COLO829 (cell line): ENCODE measurements at regions not wholly inside any gene's neighbourhood (a gene's known extent, or its start where the extent isn't known, plus 50 kb on each side); places are given as distances from the start of the nearest gene placed in this dataset.
"Not testable (repeated sequence)": the region's sequence is repeated elsewhere in the genome, so short reads cannot be mapped to it uniquely, and the experiment has no call there.

ENCODE experiments used
- DNase-seq: peaks from one replicate; pipeline ENCODE4 v3.0.0; 2012; ENCODE audit warnings: low spot score

DNA sequence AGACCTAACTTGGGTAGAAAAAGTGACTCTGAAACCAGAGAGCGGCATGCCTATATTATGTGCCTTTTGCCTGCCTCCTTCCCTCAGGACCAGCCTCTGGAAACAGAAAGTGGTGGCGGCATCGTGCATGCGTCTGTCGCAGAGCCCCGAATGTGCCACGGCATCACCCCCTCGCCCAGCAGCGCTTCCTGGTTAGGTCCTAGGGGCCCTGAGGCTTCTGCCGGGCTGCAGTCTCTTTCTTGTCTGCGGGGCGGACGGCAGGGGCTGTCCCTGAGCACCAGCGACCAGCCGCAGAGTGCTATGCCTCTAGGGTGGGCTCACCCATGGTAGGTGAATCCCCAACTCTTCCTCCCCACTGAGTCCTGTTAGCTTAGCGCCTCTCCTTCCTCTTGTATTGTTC, 68.7 kb downstream of the VSIG4 start:
- no peak for DNase-seq

DNA sequence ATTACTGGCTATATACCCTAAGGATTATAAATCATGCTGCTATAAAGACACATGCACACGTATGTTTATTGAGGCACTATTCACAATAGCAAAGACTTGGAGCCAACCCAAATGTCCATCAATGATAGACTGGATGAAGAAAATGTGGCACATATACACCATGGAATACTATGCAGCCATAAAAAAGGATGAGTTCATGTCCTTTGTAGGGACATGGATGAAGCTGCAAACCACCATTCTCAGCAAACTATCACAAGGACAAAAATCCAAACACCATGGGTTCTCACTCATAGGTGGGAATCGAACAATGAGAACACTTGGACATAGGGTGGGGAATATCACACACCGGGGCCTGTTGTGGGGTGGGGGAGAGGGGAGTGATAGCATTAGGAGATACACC, 72.7 kb downstream of the VSIG4 start:
- DNase-seq, result not testable (repeated sequence)

DNA sequence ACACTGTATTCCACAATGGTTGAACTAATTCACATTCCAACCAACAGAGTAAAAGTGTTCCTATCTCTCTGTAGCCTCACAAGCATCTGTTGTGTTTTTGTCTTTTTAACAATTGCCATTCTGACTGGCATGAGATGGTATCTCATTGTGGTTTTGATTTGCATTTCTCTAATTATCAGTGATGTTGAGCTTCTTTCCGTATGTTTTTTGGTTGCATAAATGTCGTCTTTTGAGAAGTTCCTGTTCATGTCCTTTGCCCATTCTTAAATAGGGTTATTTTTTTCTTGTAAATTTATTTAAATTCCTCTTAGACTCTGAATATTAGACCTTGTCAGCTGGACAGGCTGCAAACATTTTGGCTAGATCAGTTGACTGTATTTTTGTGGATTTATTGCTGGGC, 78.2 kb downstream of the VSIG4 start:
- no peak for DNase-seq

DNA sequence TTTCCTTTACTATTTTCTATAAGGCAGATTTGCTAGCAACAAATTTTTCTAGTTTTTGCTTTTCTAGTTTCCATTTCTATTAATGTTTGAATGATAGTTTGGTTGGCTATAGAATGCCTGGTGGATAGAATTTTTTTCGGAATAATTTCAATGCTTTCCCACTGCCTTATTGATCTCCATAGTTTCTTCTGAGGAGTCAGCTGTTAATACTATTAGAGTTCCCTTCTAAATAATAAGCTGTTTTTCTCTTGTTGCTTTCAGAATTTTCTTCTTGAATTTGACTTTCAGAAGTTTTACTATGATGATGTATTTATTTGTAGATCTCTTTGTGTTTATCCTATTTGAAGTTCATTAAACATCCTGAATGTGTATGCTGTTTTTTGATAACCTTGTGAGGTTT, 91.8 kb downstream of the VSIG4 start:
- no peak for DNase-seq

DNA sequence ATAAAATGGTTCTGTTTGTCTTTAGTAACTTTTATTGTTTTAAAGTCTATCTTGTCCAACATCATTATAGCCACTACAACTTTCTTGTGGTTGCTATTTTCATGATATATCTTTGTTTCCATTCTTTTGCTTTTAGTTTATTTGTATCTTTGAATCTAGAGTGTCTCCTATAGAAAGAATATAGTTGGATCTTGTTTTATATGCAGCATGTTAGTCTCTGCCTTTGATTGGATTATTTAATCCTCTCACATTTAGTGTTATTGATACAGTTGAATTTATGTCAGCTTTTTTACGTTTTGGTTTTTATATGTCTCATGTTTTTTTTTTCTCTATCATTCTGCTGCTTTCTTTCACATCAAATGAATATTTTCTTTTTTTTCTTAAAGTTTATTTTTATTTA, 98.1 kb downstream of the VSIG4 start:
- DNase-seq, result no peak

DNA sequence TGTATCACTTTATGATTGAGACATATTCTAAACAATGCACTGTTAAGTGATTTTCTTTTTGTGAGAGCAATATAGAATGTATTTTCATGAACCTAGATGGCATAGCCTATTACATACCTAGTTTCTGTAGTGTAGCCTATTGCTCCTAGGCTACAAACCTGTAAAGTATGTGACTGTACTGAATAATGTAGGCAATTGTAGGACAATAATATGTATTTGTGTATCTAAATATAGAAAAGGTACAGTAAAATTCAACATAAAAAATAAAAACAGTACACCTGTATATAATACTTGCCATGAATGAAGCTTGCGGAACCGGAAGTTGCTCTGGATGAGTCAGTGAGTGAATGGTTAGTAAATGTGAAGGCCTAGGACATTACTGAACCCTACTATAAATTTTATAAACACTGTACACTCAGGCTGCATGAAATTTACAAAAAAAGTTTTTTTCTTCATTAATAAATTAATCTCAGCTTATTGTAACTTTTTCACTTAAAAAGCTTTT, 106.7 kb downstream of the VSIG4 start:
- DNase-seq, result no peak

DNA sequence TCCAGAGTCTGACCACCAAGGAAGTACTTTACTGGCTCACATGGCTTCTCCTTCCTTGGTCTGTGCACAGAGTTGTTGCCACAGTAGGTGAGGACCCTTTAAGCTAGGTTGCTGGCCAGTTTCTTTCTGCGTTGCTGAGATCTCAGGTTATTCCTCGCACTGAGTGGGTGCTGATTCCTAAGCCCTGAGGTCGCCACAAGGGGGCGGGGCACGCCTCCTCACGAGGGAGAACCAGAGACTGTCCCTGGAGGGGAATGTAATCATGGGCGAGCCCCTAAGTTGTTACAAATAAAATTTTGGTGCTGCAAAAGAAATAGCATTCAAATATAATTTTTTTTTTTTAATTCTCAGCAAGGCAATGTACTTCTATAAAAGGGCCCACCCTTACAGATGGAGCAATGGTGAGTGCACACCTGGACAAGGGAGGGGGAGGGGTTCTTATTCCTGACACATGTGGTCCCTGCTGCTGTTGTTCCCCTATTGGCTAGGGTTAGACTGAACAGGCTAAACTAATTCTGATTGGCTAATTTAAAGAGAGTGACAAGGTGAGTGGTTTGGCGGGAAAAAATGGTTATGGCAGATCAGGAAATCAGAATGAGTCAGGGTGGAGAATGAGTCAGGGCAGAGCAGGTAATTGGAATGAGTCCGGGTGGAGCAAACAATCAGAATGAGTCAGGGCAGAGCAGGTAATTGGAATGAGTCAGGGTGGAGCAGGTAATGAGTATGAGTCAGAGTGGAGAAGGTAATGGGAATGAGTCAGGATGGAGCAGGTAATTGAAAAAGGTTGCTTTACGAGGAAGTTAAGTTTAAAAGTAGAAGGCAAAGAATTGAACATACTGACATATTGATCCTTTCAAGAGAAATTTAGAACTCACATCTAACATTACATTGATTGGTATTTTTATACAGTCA, 107.5 kb downstream of the VSIG4 start:
- no peak for DNase-seq

DNA sequence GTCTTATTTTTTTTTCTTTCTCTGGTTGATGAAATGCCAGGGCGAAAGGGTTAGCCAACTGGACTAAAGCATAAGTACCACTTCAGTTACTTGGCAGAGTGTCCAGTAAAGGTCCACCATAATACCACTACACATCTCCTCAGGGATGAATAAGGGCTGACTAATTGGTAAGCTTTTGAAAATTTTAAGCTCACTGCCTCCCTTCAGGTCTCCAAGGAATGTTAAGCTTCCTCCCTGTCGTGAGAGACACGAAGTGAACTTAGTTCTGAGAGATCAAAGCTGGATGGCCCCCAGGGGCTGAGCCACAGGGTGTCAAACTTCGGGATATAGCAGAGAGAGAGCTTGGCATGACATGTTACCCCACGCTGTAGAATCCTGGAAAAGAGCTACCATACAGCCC, 111.4 kb downstream of the VSIG4 start:
- no peak for DNase-seq

DNA sequence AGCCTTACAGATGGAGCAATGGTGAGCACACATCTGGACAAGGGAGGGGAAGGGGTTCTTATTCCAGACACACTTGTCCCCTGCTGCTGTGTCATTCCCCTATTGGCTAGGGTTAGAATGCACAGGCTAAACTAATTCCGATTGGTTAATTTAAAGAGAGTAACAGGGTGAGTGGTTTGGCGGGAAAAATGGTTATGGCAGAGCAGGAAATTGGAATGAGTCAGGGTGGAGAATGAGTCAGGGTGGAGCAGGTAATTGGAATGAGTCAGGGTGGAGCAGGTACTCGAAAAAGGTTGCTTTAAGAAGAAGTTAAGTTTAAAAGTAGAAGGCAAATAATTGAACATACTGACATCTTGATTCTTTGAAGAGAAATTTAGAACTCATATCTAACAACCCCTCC, 112.5 kb downstream of the VSIG4 start:
- DNase-seq, result not testable (repeated sequence)

DNA sequence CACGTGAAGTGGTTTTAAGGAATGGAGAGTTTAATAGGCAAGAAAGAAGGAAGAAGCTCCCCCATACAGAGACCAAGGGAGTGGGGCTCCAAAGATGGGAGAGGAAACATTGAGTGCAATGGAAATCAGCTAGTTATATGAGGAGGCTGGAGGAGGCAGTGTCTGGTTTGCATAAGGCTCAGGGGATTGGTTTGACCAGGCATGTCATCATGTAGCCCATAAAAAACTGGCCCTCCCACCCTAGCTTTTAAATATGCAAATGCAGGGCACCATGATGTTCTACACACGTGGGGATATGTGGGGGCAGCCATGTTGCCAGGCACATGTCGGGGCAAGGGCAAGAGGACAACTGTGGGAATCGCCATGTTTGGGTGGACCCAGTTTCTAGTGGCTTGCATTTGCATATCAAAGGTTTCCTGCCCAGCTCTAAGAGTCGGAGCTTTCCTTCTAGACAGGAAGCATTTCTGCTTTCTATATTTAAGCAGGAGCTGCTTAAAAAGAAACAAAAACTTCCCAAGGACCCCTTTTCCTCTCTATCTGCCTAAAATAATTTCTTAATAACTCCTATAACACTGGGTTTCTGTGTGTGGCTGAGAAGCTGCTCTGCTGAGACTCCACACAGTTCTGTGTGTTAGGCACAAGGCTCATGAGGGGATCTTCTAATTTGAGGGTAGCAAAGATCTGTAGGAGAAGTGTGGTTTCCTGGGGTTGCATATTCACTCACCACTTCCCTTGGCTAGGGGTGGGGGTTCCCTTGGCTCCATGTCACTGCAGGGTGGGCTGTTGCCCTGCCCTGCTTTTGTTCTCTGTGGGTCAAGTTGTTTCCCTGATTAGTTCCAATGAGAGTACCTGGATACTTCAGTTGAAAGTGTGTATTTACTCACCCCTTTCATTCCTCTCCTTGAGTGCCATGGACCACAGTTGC, 113.5 kb downstream of the VSIG4 start:
- DNase-seq, result no peak

DNA sequence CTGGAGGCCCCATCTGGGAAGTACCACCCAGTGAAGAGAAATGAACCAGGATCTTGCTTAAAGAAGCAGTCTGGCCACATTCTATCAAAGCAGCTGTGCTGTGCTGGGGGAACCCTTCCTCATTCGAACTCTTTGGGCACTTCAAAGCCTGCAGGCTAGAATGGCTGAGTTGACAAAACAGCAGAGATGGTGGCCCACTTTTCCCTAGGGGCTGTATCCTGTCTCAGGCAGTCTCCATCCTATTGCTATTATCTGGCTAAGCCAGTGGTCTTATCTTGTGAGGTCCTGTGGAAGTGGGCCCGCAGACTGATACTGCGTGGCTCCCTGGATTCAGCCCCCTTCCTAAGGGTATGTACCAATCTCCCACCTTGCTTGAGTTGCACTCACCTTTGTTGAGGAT, 114.3 kb downstream of the VSIG4 start:
- DNase-seq, result no peak

DNA sequence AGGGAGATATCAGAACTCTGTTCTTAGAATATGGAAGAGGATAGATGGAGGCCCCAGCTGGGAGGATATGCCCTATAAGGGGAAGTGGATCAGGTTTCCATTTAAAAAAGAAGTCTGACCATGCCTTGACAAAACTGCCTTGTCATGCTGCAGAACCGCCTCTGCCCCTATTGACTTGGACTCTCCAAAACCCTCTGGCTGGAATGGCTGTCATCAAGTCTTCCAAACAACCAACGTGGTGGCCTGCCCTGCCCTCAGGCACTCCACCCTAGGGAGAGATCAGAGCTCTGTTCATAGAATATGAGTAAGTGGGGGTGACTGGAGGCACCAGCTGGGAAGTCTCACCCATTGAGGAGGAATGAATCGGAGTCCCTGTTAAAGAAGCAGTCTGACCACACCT, 114.9 kb downstream of the VSIG4 start:
- no peak for DNase-seq

DNA sequence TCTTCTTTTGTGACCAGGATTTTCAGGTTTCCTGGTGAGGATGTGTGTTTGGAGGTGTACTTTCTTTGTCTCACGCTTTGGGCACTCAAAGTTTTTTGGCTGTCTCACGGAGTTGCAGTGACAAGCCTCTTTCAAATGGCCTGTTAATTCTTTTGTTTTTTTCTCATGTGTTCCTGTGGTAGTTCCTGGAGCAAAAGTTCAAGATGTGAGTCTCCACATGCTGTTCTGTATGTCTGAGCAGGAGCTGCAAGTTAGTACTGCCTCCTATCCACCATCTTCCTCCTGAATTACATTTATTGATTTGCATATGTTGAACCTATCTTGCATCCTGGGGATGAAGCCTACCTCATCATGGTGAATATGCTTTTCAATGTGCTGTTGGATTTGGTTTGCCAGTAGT, 118.5 kb downstream of the VSIG4 start:
- DNase-seq, result no peak

DNA sequence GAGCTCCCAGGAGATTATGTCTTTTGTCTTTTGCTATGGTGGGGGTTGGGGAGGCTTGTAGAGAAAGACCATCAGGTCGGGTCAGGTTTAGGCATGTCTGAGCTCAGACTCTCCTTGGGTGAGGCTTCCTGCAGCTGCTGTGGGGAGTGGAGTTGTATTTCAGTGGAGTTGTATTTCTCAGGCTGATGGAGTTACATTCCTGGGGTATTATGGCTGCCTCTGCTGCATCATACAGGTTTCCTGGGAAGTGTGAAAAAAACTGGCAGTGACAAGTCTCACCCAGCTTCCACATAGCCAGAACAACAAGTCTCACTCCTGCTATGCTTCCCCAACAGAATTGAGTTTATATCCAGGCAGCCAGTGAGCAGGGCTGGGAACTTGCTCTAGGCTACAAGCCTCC, 119.3 kb downstream of the VSIG4 start:
- no peak for DNase-seq

DNA sequence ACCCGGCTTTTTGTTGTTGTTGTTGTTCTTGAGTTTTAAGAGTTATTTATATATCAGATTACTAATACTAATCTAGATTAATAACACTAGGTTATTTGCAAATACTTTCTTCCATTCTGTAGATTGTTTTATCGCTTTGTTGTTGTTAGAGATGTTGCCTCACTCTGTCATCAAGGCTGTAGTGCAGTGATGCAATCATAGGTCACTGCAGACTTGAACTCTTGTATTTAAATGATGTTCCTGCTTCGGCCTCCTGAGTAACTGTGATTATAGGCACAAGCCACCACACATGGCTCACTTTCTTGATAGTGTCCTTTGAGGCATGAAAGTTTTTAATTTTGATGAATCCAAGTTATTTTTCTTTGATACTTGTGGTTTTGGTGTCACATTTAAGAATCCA, 129.0 kb downstream of the VSIG4 start:
- DNase-seq, result no peak

DNA sequence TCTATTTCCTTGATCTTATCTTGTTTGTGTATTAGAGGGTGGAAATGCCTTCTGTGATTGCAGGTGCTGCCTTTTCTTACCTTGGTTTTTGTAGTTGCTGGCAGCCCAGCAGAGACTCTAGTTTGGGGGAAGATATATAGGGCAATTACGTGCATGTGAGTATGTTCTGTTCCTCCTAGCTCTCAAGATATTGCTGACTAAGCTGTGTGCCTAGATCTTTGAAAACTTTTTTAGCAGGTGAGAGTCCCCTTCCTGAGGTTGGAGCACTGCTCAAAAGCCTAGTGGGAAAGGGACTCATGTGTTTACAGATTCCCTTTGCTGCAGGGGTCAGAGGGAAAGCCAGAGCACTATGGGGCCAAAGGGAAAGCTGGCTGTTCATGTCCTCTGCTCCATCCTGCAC, 136.1 kb downstream of the VSIG4 start:
- no peak for DNase-seq

DNA sequence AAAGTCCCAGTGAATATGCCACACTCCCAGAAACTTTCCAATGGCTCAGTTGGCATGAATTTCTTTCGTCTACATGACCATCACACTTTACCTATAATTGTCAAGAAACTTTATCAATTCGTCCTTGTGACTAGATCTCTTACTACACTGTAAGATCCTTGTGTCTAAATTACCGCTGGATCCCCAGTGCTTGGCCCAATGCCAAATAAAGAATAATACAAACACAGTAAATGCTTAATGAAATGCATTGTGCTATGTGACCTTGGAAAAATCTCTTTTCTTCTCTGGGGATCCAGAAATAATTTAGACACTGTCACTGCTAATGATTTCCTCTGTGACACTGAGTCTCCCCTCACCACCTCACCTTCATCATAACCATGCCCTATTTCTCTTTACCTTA, 137.9 kb downstream of the VSIG4 start:
- no peak for DNase-seq

DNA sequence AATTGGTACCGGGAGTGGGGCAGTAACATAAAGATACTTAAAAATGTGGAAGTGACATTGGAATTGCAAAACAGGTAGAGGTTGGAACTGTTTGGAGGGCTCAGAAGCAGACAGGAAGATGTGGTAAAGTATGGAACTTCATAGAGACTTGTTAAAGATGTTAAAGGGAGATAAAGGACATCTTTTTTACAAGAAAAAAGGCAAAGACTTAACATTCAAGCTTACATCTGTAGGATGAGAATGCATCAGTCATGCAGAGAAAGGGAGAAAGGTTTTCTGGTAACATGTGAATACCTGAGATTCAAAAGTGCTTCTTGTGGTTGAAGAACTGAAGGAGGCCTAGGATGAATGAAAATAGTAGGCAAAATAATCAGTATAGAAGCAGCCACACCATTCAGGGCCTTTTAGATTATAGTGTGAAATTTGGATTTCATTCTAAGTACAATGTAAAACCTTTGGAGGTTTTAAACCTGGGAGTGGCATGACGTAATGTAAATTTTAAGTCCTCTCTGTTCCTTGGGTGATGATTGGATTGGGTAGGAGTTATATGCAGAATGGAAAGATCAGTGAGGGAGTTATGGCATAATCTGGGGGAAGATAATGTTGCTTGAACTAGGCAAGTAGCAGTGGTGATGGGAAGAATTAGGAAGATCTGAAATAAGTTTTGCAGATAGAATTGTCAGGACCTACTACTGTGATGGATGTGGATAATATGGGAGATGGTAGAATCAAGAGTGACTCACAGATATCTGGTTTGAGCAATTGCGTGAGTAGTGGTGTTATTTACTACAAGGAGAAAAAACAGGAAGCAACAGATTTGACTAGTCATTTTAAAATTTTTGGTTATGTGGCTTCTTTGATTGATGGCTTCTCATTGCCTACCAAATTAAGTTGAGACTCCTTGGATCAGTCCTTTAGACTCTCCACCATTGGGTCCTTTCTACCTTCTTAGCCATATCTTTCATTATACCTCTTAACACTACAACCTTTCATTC, 138.7 kb downstream of the VSIG4 start:
- no peak for DNase-seq

DNA sequence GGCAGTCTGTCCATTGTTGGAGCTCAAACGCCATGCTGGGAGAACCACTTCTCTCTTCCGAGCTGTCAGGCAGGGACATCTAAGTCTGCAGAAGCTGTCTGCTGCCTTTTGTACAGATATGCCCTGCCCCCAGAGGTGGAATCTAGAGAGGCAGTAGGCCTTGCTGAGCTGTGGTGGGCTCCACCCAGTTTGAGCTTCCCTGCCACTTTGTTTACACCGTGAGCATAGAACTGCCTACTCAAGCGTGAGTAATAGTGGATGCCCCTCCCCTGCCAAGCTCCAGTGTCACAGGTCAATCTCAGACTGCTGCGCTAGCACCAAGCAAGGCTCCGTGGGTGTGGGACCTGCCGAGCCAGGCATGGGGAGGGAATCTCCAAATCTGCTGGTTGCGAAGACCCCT, 145.7 kb downstream of the VSIG4 start:
- DNase-seq, result no peak

DNA sequence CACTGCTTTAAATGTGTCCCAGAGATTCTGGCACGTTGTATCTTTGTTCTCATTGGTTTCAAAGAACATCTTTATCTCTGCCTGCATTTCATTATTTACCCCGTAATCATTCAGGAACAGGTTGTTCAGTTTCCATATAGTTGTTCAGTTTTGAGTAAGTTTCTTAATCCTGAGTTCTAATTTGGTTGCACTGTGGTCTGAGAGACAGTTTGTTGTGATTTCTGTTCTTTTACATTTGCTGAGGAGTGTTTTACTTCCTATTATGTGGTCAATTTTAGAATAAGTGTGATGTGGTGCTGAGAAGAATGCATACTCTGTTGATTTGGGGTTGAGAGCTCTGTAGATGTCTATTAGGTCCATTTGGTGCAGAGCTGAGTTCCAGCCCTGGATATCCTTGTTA, 148.1 kb downstream of the VSIG4 start:
- DNase-seq, result not testable (repeated sequence)

DNA sequence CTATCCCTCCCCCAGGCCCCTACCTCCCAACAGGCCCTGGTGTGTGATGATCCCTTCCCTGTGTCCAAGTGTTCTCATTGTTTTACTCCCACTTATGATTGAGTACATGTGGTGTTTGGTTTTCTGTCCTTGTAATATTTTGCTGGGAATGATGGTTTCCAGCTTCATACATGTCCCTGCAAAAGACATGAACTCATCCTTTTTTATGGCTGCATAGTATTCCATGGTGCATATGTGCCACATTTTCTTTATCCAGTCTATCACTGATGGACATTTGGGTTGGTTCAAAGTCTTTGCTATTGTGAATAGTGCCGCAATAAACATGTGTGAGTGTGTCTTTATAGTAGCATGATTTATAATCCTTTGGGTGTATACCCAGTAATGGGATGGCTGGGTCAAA, 151.7 kb downstream of the VSIG4 start:
- DNase-seq, result not testable (repeated sequence)

DNA sequence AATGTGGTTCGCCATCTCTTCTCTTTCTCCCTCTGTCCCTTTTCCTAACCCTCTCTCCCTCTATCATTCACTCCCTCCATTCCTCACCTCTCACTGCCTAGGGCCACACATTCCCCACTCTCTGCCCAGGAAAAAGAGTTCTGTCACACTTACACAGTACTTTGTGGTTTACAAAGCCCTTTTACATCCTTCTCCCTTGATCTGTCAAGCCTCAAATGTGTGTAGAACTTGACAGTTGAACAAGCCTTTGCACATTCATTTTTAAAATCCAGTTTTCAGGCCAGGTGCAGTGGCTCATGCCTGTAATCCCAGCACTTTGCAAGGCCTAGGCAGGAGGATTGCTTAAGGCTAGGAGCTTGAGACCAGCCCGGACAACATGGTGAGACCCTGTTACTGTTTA, 156.3 kb downstream of the VSIG4 start:
- DNase-seq, result no peak
